GM19463 (cell line): ENCODE measurements at regions not wholly inside any gene's neighbourhood (a gene's known extent, or its start where the extent isn't known, plus 50 kb on each side); places are given as distances from the start of the nearest gene placed in this dataset.

Source experiments
- ATAC-seq: cut with Tn5 transposase; IDR thresholded peaks from one replicate; pipeline ENCODE4 v1.9.1; 2021; ENCODE audit warnings: mild to moderate bottlenecking, moderate library complexity; ENCODE audit not compliant: unreplicated experiment

DNA sequence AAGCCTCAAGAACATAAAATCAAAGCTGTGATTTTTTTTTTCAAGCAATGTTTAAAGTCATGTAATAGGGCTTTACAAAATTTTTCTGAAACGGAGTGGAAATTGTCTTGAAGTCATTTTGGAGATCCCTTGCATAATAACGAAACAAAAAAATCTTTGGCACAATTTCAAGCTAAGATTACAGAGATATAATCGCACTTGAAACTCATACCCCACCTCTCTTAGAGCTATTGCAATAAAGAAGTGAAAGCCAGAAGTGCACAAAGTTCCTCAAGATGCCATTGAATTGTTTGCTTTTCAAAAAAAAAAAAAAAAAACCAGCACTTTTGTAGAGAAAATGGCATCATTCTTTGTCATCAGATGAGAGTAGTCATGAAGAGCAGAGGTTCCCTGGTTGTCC lies 152.3 kb downstream of the PAX3 start:
- ATAC-seq, result no peak

DNA sequence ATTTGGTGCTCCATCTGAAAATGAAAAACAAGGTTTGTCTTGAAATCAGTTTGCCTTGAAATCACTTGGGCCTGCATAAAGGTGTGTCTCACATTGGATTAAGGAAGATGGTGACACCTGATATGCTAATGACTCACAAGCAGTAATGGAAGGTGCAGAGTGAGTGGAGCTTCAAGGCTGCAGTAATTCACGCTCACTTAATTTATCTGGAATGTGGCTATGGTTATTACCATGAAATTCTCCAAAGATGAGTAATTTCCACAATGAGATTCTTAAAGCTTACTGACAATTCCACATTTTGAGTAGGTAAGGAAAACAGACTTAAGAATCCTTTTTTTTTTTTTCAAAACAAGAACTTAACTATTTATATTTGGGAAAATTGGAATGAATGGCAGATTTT lies 156.8 kb downstream of the PAX3 start:
- no peak for ATAC-seq

DNA sequence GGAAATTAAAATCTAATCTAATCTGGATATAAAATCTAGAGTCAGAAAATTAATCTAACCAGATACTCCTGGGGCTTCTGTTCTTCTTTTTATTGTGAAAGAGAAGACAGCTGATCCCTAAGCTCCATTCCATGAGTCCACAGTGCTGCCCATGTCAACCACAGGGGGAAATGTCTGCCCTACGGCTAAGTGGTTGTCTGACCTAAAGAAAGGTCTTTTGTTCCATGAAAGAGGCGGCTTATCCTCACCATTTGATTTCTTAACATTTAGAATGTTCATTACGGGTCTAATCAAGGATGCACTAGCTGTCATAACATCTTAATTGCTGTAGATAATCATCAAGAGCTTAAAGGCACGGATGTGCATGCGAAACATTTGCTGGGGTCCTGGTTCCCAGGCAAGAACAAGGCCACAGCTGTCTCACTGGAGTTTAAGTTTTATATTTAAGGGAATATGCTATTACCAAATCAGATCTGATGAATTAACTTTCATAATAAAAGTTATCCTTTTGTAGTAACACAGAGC lies 162.6 kb downstream of the PAX3 start:
- no peak for ATAC-seq

- ATAC-seq, result no peak
Observed at GRCh38 chr2:222134654-222135053, 164.1 kb downstream of the PAX3 start.

DNA sequence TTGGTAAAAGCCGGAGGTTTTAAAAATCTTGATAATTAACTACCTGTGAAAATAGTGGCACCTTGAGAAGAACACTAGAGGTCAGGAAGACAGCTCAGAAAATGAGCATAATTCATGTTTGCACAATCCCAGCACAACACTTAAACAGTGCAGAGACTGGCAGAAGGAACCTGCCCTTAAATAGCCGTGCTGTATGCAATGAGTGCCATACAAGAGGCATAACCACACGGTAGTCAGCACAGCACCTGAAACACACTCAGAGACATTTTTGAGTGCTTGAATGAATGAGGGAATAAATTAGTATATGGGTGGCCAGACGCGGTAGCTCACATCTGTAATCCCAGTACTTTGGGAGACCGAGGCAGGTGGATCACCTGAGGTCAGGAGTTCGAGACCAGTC lies 164.9 kb downstream of the PAX3 start:
- ATAC-seq, result no peak

- ATAC-seq, result no peak
Observed at GRCh38 chr2:222130855-222131254, 167.9 kb downstream of the PAX3 start.

GRCh38 chr2:222127660-222128059 lies 171.1 kb downstream of the PAX3 start:
- no peak for ATAC-seq

DNA sequence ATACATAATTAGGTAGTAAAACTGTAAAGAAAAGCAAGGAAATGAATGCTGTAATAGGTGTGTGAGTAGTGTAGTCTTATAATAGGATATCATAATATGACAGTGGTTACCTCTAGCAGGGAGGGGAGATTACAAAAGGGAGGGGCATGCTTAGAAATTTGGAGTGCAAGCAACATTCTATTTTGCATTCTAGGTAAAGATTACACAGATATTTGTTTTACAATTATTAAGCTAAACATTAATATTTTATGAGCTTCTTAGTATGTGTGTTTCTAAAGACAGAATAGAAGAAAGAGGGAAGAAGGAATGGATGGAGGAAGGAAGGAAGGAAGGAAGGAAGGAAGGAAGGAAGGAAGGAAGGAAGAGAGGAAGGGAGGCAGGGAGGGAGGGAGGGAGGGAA lies 177.9 kb downstream of the PAX3 start:
- no peak for ATAC-seq

- ATAC-seq, result no peak
Observed at GRCh38 chr2:222115296-222115695, 183.5 kb downstream of the PAX3 start.

GRCh38 chr2:222108957-222109585 lies 189.7 kb downstream of the PAX3 start:
- ATAC-seq, result no peak

GRCh38 chr2:222108497-222108896 lies 190.3 kb downstream of the PAX3 start:
- no peak for ATAC-seq

GRCh38 chr2:222105046-222105445 lies 193.8 kb downstream of the PAX3 start:
- no peak for ATAC-seq

DNA sequence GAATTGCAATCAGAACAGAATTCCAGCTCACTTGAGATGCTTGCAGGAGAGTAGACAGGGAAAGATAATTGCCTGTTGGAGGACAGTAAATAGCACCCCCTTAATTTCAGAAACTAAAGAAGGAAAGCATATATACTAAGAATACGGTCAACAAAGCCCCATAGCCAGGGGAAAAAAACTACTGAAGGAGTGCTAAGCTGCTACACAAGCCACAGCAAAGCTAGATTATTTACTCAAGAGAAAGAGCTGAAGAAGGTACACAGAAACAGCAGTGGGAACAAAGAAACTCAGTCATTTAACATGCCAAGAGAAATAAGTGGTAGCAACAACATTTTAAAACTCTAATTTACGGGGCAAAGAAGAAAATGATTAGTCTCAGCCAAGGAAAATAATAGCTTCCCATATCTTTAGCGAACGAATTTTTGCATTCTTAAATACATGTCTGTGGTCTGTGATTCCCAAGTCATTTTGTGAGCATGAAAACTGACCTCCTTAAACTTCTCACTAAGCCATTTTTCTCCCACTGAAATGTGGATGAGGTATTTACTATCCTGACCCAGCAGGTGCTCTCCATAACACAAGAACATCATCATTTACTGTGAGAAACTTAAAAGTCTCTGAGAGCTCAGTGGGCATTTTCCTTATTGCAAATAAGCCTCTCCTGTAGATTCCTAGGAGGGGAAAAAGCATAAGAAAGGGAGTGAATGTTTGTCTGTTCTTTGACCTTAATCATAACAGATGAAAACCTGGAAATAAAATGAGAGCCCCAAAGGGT lies 196.0 kb downstream of the PAX3 start:
- ATAC-seq, result no peak

DNA sequence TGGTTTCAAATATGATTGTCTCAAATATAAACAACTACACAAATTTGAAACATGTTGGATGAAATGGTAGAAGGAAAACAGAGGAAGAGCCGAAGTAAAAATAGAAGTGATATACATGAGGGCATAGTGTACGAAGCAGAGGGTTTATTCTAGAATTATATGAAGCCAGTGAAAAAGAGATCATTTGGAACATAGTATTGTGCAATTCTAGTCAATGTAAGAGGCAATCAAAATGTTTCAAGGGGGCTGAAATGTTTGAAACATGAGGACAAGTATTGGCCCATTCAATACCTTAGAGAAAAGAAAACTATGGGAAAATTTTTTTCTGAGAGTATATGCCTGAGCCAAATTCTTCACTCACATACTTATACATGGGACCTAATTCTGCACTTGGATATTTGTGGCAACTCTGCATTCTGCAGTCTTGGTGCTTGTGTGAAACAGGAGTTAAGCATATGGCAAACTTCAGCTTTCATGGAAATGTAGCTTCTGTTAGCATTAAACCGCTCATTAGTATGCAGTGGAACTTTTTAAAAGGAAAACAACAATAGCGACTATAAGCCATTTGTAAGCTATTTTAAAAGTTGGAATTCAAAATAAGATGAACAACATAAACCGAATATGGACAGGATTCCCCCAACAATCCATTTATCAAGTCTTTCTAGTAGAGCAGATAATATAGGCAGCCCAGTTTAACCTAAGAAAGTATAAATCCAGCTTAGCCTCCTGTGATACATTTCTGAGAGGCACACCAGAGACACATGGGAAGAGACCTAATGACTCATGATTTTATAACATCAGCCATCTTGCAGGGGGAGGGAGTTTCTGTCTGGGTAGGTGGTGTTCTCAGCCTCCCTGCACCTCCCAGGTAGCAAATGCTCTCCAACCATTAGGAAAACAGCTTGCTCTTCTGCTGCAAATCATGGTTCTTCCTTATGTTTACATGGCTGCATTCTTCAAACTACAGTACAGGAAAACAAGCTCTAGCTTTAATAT lies 197.8 kb downstream of the PAX3 start:
- ATAC-seq, result no peak

- no peak for ATAC-seq
Observed at GRCh38 chr2:222088561-222088960, 210.2 kb downstream of the PAX3 start.

- no peak for ATAC-seq
Observed at GRCh38 chr2:222087998-222088397, 210.8 kb downstream of the PAX3 start.

GRCh38 chr2:222082201-222082600 lies 216.6 kb downstream of the PAX3 start:
- no peak for ATAC-seq

DNA sequence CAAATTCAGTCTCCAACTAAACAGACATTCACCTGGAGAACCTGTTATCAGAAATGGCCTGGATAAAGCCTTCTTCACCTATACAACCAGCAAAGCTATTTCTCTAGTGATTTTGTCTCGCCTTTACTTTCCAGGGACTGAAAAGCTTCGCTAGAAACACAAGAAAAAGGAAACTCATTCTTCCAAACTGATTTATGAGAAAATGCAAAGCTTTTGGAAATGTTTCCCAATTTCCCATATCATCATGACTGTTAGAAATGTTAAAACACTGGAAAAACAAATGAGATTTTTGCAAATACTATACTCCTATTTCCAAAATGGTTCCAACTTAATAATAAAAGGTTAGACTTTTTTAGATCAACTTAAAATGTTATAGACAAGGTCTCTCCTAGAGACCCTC lies 218.7 kb downstream of the PAX3 start:
- no peak for ATAC-seq

DNA sequence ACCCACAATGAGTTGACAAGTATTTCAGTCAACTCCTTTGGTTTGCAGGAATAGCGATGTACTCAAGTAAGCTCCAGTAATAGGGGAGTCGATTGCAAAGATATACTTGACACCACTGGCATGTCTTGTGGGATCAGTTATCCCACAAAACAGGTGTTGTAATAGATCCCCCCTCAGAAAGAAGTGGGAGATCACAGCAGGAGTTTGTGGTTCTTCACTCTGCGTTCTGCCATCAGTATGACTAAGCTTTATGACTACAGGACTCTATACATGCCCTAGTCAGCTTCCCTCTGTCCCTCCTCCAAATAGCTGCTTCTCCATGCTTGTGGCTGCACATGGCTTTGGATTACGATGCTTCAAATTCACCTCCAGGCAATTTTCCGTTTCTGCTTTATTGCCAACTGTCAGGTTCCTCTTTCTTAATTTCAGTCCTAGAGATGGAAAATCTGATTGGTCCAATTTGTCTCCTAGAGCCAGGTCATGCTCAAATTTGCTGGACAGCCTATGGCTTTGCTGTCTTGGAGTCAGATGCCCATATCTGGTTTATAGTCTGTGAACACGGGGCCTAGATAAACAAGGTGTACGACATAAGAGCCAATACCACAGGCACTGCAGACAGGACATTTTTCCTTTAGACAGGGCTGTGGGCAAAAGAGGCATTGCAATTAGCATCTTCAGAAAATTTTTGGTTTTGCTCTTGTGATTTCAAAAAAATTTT lies 221.7 kb downstream of the PAX3 start:
- no peak for ATAC-seq

DNA sequence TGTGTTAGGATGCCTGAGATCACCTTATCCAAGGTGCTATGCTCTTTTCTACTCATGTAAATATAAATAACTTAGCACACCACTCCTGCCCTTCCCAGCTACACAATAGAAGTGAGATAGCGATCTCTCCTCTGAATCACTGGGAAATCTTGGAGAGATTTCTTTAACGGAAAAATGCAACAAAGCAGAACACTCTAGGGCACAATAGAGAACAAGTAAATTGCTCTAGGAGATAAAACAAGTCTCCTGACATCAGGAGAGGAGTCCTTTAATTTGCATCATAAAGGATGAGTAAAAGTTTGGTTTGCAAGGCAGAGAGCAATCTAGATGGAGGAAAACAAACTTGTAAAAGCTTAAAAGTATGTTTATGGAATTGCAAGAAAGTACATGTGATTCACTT lies 224.1 kb downstream of the PAX3 start:
- no peak for ATAC-seq

GRCh38 chr2:222071911-222072310 lies 226.9 kb downstream of the PAX3 start:
- ATAC-seq, result no peak
